ENCODE measurements at regions not wholly inside any gene's neighbourhood (a gene's known extent, or its start where the extent isn't known, plus 50 kb on each side); places are given as distances from the start of the nearest gene placed in this dataset.

DNA sequence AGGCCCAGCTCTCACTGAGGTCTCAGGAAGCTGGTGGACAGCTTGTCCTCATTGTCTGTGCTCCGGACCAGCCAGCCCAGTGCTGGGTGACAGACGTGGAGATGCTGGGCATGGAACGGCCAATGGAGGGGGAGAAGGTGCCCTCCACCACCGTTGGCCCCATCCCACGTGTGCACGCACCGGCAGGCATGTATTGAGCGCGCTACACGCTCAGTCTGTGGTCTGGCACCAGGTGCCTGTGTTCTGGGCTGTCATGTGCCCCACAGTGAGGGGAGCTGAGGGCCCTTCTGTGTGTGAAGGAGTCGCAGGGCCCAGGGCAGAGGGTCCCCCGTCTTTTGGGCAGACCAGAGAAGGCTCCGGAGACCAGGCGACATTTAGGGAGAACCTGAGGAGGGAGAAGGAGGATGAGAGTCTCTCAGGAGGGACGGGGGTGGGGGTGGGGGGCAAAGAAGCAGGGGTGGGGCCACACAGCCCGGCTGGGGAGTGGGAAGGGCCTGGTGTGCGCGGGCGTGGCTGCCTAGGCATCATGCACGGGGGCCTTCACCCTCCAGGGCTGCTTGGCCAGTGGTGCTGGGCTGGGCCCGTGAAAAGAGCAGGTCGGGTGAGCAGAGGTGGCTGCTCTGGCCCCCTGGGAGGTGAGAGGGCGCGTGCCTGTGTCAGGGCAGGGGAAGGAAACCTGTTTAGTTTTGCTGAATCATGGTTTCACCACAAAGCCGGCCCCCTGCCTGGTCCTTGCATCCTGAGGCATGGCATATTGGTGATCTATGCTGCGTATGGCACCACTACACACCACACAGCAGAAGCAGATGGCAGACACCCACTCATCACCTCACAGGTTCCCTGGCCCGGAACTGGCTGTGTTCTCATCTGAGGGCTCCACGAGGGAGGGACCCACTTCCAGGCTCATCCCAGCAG is 86.7 kb upstream of the TTC34 start:
- no peak for DNase-seq (ENCODE audit: low read depth)

DNA sequence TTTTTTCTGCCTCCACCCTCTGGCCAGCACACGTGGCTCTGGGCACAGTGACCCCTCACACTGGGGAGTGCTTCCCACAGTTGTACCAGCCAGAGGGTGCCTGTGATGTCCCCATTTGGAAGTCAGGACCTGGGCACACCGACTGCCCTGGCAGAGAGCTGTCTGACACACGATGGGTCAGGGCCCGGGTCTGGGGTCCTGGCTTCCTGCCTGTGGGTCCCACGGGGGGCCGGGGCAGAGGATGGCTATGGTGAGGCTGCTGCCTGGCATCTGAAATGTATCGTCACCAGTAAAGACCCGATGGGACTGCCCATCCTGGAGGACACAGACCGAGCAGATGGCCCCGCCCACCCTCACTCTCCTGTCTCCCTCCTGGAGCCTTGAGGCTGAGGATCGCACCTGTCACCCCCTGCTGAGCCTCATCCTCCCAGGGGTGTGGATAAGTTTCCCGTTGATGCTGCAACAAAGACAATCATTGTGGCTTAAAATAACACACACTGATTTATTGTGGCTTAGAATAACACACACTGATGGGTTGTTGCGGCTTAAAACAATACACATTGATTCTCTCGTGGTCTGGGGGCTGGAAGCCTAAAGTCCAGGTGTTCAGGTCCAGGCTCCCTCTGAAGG is 88.8 kb upstream of the TTC34 start:
- no peak for DNase-seq (ENCODE audit: low read depth)

DNA sequence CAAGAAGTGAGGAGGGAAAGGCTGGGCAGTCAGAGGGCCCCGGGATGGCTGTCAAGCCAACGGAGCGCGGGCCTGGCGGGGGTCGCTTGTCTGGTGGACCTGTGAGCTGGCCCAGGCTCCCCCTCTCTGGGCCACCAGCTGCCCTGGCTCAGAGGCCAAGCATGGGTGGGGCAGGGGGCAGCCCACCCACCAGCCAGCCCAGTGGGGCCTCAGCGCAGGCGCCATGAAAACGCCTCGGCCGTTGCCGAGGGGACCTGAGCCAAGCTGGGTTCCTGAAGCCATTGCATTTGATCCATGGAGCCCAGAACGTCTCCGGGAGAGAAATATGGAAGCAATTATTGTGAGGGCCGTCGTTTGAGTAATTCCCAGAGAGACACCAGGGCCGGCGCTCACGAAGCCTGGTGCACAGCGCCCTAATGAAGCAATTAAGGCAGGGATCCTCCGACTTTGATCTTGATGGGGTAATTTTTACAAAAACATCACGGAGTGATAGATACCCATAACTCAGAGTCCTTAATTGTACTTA is 90.5 kb upstream of the TTC34 start:
- no peak for DNase-seq (ENCODE audit: low read depth)

DNA sequence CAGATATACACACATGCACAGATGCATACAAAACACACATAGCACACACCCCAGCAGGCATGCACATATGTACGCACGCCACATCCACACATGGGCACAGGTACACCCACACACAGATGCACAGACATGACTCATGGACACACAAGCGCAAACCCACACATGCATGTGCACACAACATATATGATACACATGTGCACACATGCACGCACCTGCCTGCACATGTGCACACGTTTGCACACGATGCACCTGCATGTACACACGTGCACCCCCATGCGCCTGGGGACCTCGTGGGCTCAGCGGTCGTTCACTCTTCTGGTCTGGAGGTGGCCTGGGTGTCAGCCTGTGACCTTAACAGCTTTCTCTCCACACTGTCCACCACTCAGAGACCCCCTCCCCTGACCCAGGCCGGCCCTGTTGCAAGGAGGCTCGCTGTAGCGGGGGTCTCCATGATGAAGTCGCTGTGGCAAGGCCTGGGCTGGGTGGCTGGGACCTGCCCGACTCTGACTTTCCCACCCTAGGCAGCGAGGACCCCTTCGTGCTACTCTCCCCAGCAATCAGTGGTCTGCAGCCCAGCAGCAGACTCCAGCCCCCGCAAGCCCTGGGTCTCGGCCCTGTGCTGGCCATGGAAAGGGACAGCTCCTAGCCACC is 92.1 kb upstream of the TTC34 start:
- DNase-seq (ENCODE audit: low read depth) = no peak

DNA sequence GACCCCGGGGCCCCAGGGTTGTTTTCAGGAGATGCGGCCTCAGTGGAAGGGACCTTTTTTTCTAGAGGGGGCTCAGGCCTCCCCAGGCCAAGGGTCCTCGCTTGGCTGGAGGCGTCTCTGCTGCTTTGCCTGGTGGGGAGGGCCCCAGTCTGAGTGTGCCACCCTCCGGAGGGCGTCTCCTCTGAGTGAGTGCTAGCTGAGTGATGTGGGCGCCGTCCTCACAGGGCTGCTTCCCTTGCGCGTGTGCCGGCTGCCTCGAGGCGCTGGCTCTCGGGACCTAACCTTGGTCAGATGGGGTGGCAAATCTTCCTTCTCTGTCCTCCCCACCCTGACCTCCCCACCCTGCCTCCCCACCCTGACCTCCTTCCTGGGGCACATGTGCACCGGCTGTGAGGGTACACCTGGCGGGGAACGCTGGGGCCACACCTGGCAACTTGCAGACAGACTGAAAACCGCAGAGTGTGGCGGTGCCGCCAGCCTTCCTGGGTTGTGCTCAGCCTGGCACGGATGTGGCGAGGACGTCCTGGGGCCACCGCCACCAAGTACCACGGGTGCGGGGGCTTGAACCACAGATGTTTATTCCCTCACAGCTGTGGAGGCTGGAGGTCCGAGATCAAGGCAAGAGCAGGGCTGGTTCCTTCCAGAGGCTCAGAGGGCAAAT is 93.0 kb upstream of the TTC34 start:
- DNase-seq (ENCODE audit: low read depth) = peak; percentile 5

DNA sequence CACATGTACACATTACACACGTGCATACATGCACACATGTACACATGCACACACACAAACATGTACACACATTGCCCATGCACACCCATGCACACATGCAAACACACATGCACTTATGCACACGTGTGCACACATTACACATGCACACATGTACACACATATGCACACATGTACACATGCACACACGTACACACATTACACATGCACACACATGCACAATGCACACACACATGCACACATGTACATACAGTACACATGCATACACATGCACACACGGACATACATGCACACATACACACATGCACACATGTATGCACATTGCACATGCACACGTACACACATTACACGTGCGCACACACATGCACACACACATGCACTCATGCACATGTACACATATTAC is 95.3 kb upstream of the TTC34 start:
- no peak for DNase-seq (ENCODE audit: low read depth)

DNA sequence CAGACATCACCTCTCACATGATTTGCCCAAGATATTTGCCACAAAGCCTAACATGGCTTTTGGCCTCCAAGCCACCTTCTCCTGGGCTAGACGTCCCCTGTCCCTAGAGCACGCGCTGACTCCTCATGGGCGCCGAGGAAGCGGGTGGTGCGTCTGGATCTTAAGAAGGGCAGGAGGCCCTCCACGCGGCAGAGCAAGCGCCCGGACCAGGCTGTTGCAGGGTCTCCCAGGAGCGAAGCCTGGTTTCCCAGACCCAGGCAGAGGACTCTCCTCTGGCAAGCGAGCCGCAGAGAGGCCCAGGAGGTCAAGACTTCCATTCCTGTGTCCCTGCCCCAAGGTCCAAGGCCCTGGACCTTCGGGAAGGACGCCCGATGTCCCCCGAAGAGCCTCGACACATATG is 101.7 kb upstream of the TTC34 start:
- DNase-seq (ENCODE audit: low read depth) = no peak

DNA sequence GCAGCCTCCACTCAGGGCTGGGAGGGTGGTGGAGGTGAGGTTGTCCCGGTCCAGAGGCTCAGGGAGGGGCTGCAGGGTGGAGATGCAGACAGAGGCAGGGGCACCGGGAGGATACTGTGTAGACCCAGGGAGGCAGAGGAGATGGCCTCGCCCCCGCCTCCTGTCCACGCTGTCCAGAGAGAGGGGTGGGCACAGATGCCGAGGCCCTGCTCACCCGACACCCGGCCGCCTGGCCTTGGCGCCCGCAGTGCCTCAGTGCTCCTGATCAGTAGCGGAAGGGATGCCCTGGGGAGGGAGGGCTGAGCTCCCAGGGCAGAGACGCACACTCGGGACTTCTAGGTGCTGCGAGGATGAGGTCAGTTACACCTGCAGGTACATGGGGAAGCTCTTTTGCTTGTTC is 102.7 kb upstream of the TTC34 start:
- DNase-seq (ENCODE audit: low read depth) = no peak

DNA sequence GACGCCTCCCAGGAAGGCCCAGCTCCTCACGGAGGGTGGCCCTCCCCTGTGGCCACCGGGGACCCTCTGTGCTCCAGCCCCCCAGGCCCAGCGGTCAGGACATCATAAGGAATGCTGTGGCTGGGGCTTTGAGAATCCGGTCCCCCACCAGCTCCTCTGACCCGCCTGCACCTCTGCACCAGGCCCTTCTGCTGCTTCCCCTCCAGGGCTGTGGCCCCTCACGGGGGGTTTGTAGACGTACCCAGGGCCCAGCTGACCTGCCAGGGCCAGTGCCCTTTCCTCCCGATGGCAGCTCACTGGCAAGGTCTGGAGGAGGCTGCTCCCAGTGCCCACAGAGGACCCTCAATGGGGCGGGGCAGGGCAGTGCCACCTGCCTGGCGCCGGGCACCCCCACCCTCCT is 103.9 kb upstream of the TTC34 start:
- no peak for DNase-seq (ENCODE audit: low read depth)

DNA sequence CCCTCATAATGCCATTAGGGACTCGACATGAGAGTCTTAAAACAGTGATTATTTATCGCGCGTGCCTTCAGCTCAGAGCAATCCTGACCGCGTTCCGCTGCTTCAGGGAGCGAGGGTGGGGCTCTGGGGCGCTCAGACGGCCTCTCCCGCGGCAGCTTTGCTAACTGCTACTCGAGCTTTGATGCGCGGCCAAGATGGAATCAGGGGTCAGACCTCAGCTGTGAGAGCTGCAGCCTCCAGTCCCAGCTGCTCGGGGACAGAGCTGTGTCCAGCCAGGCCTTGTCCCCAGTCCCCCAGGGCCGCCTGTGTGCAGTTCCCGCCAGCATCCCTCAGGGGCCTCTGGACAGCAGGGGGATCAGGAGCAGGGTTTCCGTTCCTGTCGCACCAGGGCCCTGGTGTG is 104.6 kb upstream of the TTC34 start:
- no peak for DNase-seq (ENCODE audit: low read depth)

DNA sequence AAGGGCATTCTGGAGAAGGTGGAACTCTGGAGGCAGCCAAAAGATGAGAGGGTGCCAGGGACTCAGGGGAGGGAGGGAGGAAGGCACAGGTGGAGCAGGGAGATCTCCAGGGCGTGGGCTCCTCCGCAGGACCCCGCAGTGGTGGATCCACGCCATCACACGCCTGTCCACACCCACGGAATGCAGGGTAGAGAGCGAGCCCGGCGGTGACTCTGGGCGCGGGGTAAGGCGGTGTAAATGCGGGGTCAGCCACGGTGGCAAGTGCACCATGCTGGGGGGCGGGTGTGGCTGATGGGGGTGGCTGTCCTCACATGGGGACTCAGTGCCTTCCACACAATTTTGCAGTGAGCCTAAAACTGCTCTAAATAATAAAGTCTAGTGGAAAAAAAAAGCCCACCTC is 105.1 kb upstream of the TTC34 start:
- no peak for DNase-seq (ENCODE audit: low read depth)

DNA sequence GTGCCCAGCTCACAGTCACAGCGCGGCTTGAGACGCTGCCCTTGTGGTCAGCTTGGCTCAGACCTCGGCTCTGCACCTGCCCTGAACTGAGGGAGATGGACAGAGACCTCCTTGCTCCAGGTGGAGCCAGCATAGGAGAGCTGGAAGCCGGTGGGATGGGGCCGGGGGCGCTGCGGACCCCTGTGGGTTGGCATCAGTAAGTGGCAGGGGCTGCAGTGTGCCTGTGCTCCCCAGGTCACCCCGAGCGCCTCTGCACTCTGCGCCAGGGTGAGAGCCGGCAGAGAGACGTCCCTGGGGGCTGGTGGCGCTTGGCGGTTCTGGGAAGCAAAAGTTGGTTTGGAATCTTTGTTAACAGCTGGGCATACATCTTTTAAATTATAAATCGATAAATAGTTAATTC is 105.6 kb upstream of the TTC34 start:
- DNase-seq (ENCODE audit: low read depth) = no peak

DNA sequence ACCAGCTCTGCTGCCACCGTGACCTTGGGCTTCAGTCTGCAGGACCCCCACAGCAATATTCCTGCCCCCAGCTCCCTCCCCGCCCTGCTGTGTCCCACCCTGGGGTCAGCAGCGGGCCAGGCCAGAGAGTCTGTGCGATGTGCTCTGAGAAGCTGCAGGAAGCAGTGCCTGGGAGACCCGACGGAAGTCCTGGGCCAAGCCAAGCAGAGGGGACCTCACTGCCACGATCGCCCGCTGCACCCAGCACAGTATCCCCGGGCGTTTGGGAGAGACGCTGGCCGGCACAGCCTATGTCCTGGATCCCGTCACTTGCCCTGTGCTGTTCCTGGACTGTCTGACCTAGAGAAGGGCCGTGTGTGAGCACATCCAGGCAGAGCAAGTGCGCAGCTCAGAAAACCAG is 106.6 kb upstream of the TTC34 start:
- DNase-seq (ENCODE audit: low read depth) = no peak

DNA sequence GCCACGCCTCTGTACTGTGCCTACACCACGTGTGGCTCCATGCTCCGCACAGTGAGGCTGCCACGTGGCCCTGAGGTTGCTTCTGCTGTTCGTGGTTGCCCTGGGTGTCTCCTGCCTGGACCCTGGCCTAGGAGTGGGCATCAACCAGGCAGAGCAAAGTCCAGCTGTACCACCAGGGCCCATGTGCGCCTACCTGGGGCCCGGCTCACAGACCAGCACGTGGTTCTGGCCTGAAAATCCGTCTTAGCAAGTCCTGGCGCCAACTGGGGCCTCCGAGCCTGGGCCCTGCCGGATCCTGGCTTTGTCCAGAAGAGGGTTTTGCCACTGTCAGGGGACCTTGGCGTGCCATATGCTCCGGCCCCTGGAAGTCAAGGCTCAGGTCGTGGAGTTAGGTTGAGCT is 107.1 kb upstream of the TTC34 start:
- no peak for DNase-seq (ENCODE audit: low read depth)

DNA sequence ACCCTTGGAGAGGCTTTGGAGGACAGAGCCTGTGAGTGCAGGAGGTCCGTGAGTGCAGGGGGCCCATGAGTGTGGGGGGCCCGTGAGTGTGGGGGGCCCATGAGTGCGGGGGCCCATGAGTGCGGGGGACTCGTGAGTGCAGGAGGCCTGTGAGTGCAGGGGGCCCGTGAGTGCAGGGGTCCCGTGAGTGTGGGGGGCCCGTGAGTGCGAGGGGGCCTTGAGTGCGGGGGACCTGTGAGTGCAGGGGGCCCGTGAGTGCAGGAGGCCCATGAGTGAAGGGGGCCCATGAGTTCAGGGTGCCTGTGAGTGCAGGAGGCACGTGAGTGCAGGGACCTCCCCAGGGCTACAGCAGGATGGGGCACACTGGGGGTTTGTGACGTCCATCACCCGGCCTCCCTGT is 108.3 kb upstream of the TTC34 start:
- DNase-seq (ENCODE audit: low read depth) = no peak

DNA sequence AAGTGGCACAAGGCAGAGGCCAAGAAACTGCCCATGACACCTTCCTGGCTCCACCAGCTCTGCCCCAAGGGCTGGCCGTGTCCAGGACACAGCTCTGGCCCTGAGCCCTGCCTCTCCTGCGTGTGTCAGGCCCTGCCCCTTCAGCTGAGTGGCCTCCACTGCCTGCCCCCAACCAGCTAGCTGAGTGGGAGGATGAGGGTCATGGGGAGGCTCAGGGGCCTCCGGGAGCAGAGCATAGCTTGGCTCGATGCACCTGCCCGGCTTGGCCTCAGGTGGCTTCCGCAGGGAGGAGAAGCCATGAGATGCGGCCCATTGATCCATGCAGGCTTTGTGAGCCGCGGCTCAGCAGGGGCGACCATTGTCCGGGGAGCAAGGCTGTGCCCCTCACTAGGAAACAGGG is 108.7 kb upstream of the TTC34 start:
- DNase-seq (ENCODE audit: low read depth) = no peak

DNA sequence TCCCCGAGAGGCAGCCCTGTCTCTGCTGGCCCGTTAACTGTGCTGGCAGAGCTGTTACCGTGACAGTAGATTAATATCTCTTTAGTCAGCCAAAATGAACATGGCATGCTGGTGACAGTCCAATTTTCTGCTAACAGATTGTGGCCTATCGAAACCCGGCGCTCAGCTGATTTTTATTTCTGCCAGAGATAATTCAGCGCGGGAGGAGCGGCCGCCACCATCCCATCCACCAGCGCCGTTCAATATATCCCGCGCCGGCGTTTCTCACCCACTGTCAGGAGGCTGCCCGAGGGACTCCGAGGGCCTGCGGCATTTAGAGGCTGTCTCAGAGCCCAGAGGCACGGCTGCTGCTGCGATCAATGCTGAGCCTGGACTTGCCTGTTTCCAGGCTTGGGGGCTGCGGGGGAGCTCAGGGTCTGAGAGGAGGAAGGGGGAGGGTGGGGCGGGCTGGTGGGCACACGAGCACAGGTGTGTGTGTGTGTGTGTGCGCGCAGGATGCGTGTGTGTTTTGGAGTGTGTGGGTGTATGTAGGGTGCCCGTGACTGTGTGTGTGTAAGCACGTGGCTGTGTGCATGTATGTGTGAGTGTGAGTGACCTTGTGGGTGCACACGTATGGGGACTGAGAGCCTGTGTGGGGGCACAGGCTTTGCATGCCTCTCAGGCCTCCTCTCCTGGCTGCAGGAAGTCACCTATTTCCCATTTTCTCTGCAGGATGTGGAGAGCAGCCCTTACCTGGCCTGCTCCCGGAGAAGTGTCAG is 109.7 kb upstream of the ACTRT2 start:
- no peak for DNase-seq (ENCODE audit: low read depth)

DNA sequence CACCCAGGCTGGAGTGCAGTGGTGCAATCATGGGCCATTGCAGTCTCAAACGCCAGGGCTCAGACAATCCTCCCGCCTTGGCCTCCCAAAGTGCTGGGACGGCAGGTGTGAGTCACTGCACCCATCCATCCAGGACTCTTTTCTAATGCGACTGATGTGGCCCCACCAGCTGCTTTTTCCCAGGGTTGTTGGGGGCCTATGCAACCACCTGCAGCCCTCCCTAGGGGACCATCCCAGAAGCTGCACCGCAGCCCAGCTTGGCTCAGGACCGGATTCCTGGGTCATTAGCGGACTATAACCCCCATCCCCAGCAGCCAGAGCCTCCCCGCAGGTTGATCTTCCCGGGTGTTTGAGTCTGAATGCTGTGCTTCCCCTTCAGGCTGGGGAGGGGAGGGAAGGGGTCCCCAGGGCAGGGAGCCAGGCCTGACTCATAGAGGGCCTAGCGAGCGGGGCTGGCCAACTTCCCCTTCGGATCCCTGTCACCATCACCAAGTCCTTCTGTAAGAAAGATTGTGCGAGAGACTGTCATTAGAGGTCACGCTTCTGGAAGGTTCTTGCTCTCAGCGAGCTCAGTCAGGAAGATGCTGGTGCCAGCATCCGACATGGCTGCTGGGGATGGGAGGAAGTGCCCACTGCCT is 108.7 kb upstream of the ACTRT2 start:
- no peak for DNase-seq (ENCODE audit: low read depth)

DNA sequence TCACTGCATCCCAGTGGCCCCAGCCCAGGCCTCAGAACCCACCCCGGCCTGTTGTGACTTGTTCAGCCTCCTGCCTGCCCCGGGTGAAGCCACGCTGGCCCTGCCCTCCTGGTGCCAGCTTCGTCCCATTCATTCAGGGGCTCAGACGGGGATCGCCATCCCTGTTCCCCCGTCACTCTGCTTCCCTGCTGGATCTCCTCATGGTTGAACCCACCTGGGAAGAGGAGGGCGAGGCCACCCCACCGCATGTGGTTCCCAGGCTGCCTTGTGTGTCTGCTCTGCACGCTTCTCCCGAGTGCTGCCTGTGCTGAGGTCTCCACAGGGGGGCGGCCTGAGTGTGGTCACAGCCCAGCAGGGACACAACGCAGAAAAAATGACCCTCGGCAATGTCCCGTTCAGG is 108.2 kb upstream of the ACTRT2 start:
- DNase-seq (ENCODE audit: low read depth) = no peak

DNA sequence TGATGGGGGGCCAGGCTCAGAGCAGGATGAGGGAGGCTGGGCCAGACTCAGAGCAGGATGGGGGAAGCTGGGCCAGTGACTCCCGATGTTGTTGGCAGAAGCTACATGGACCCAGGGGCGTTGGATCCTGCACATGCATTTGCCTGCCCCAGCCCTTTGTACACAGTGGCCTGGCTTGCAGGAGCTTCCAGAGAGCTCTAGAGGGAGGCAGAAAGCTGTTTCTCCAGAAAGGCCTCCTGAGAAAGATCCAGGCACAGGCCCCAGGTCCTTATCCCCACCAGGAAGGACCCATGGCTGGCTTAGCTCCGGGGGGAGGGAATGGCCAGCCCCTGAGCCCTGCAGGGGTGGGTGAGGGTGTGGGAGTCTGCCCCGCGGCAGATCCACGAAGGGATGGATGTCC is 106.6 kb upstream of the ACTRT2 start:
- no peak for DNase-seq (ENCODE audit: low read depth)

DNA sequence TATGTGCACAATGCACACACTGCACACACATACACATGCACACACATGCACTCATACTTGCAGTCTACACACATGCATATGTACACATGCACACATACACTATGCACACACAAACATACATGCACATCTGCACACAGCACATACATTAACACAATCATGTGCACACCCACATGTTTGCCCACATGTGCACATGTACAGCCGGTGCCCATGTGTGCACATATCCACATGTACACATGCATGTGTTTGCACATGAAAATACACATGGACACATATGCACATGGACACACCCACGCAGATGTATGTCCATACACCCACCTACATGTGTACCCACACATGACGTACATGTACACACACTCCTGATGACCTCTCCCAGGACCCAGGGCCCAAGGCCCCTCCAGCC is 105.1 kb upstream of the ACTRT2 start:
- no peak for DNase-seq (ENCODE audit: low read depth)
